Liver (tissue), 8 donors: ENCODE measurements at regions not wholly inside any gene's neighbourhood (a gene's known extent, or its start where the extent isn't known, plus 50 kb on each side); places are given as distances from the start of the nearest gene placed in this dataset.

Source experiments
- DNase-seq: peaks from one replicate; pipeline ENCODE4 v3.0.0-alpha.2; 2017; ENCODE audit warnings: low spot score
- H3K27ac ChIP-seq, 2 donors: one replicate each; pipeline ENCODE4 v1.7.0; 2013; ENCODE audit warnings: inconsistent platforms in 2 of 2, low read length in 2 of 2, control low read depth in 1 of 2, low read depth in 1 of 2, mild to moderate bottlenecking in 1 of 2
- H3K27me3 ChIP-seq, 4 donors: one replicate each; pipeline versions ENCODE4 v1.6.1 to v1.7.0; 2013; ENCODE audit warnings: low read length in 3 of 4, inconsistent platforms in 1 of 4, mild to moderate bottlenecking in 1 of 4, moderate library complexity in 1 of 4; ENCODE audit not compliant: control insufficient read depth in 4 of 4, insufficient read depth in 4 of 4
- H3K36me3 ChIP-seq, 4 donors: one replicate each; pipeline versions ENCODE4 v1.6.1 to v1.7.0; 2013; ENCODE audit warnings: low read length in 3 of 4, mild to moderate bottlenecking in 3 of 4, low read depth in 1 of 4, moderate library complexity in 1 of 4; ENCODE audit not compliant: control insufficient read depth in 4 of 4, insufficient read depth in 3 of 4
- H3K4me1 ChIP-seq, 4 donors: one replicate each; pipeline versions ENCODE4 v1.6.1 to v1.7.0; 2013; ENCODE audit warnings: low read length in 3 of 4, mild to moderate bottlenecking in 3 of 4, moderate library complexity in 1 of 4; ENCODE audit not compliant: control insufficient read depth in 4 of 4, insufficient read depth in 4 of 4
- H3K4me3 ChIP-seq, 3 donors: one replicate each; pipeline versions ENCODE4 v1.6.1 to v1.7.0; 2013; ENCODE audit warnings: low read length in 3 of 3, control low read depth in 1 of 3, low read depth in 1 of 3, mild to moderate bottlenecking in 1 of 3
- H3K9ac ChIP-seq, 2 donors: one replicate each; pipeline ENCODE4 v1.7.0; 2013; ENCODE audit warnings: low read length in 2 of 2, mild to moderate bottlenecking in 2 of 2, moderate library complexity in 2 of 2, control low read depth in 1 of 2, low read depth in 1 of 2
- H3K9me3 ChIP-seq, 4 donors: one replicate each; pipeline versions ENCODE4 v1.6.1 to v1.7.0; 2013; ENCODE audit warnings: low read length in 3 of 4; ENCODE audit not compliant: control insufficient read depth in 4 of 4
- ATF3 ChIP-seq: IDR thresholded peaks from 2 replicates; pipeline ENCODE4 v1.6.1; 2016; ENCODE audit warnings: antibody characterized with exemption
- CTCF ChIP-seq: fragments of 150-350 bp; IDR thresholded peaks from 2 replicates; pipeline ENCODE4 v1.5.1; 2017; ENCODE audit warnings: improper control_type of control experiment, low read depth, low read length; ENCODE audit not compliant: missing input control
- EGR1 ChIP-seq, 2 donors: IDR thresholded peaks; 2 replicates each; pipeline ENCODE4 v1.6.1; 2016 to 2018; ENCODE audit warnings: antibody characterized with exemption in 2 of 2, low read depth in 2 of 2
- FOXA1 ChIP-seq: IDR thresholded peaks from 2 replicates; pipeline ENCODE4 v1.6.1; 2016; ENCODE audit warnings: antibody characterized with exemption
- FOXA2 ChIP-seq: IDR thresholded peaks from 2 replicates; pipeline ENCODE4 v1.6.1; 2016; ENCODE audit warnings: antibody characterized with exemption
- GABPA ChIP-seq, 2 donors: IDR thresholded peaks in 1 of 2; conservative IDR thresholded peaks in 1 of 2; 2 replicates each; pipeline ENCODE4 v1.6.1; 2016; ENCODE audit warnings: antibody characterized with exemption in 2 of 2, mild to moderate bottlenecking in 1 of 2, moderate library complexity in 1 of 2
- HNF4A ChIP-seq, 2 donors: conservative IDR thresholded peaks; 2 replicates each; pipeline ENCODE4 v1.6.1; 2016; ENCODE audit warnings: antibody characterized with exemption in 2 of 2, mild to moderate bottlenecking in 2 of 2
- HNF4G ChIP-seq: IDR thresholded peaks from 2 replicates; pipeline ENCODE4 v1.6.1; 2016; ENCODE audit warnings: antibody characterized with exemption
- JUND ChIP-seq, 2 donors: IDR thresholded peaks; 2 replicates each; pipeline ENCODE4 v1.6.1; 2016; ENCODE audit warnings: antibody characterized with exemption in 2 of 2
- MAX ChIP-seq: IDR thresholded peaks from 2 replicates; pipeline ENCODE4 v1.6.1; 2016; ENCODE audit warnings: antibody characterized with exemption
- NR2F2 ChIP-seq: IDR thresholded peaks from 2 replicates; pipeline ENCODE4 v1.6.1; 2016; ENCODE audit warnings: antibody characterized with exemption
- RAD21 ChIP-seq, 2 donors: IDR thresholded peaks; 2 replicates each; pipeline ENCODE4 v1.6.1; 2016; ENCODE audit warnings: antibody characterized with exemption in 2 of 2, mild to moderate bottlenecking in 2 of 2
- RXRA ChIP-seq, 2 donors: IDR thresholded peaks; 2 replicates each; pipeline ENCODE4 v1.6.1; 2017 to 2018; ENCODE audit warnings: antibody characterized with exemption in 2 of 2, mild to moderate bottlenecking in 1 of 2
- SP1 ChIP-seq: IDR thresholded peaks from 2 replicates; pipeline ENCODE4 v1.6.1; 2018; ENCODE audit warnings: antibody characterized with exemption, mild to moderate bottlenecking
- TAF1 ChIP-seq: conservative IDR thresholded peaks from 2 replicates; pipeline ENCODE4 v1.6.1; 2016; ENCODE audit warnings: antibody characterized with exemption, mild to moderate bottlenecking
- YY1 ChIP-seq: IDR thresholded peaks from 2 replicates; pipeline ENCODE4 v1.6.1; 2016; ENCODE audit warnings: antibody characterized with exemption, mild to moderate bottlenecking
- ZBTB33 ChIP-seq: IDR thresholded peaks from 2 replicates; pipeline ENCODE4 v1.6.1; 2016; ENCODE audit warnings: antibody characterized with exemption
- WGBS: extraction: QIAGEN DNeasy Blood & Tissue Kit; methylation state at CpG from one replicate; pipeline ENCODE4 v1.1.7; 2013; 5-methylcytosine and 5-hydroxymethylcytosine counted together
- TF ChIP-seq, protein P1 (sequence below): IDR thresholded peaks from 2 replicates; pipeline ENCODE4 v1.6.1; 2016; ENCODE audit warnings: antibody characterized with exemption, mild to moderate bottlenecking
- donor health status: healthy.
- donor health status: healthy.
- donor health status: healthy.
- donor health status: healthy.
- donor health status: healthy.

- TF ChIP-seq MAX = peak; percentile 86
- TF ChIP-seq YY1 = peak; percentile 46
- TF ChIP-seq TAF1 = no peak
- TF ChIP-seq HNF4G = peak; percentile 21
- TF ChIP-seq FOXA1 = peak; percentile 46
Measured at GRCh38 chr16:79970551-79971236, 370.2 kb upstream of the MAF start (continued).

DNA sequence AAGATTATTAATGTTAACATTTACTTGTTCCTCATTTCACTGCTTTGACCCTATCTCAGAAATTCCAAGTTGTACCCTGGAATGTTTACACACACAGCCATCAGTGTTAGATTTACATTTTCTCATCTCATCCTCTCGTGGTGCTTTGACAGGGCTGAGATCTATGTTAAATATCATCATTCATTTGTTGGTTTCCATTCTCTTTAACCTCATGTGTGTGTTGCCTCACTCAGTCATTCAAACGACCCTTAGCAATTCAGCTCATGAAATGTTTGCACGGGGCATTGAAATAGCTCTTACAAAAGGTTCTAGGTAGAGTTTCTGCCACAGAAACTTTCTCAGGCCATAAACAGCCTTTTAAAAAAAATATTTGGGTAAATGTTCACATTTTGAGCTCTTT, 369.6 kb upstream of the MAF start:
- H3K4me3 ChIP-seq = no peak overlapping the region
- no peak overlapping the region for H3K9ac ChIP-seq
- peaks cover 0 to 10% (median 5%) of the 10 kb centered on the region in 4 donors for H3K4me1 ChIP-seq
- DNase-seq = no peak
- H3K9me3 ChIP-seq = no peaks in the 10 kb centered on the region
- no peaks in the 10 kb centered on the region for H3K36me3 ChIP-seq
- TF ChIP-seq JUND (IDR thresholded peaks at IDR 0.05) (no peak), GABPA (IDR thresholded peaks at IDR 0.05 in 1 of 2, conservative IDR thresholded peaks at IDR 0.05 in 1 of 2) (no peak), ZBTB33 (no peak), ATF3 (no peak), YY1 (no peak), NR2F2 (no peak), FOXA2 (no peak)
- H3K27me3 ChIP-seq = no peaks in the 10 kb centered on the region
- WGBS = 55% methylated on average over 3 of the region's 3 CpGs
- peak overlapping the region; percentile 15 to 25 for H3K27ac ChIP-seq

- peaks cover 0 to 10% (median 5%) of the 10 kb centered on the region in 4 donors for H3K4me1 ChIP-seq
- 96% methylated on average over 5 of the region's 5 CpGs for WGBS
Measured at GRCh38 chr16:79969458-79969857, 368.9 kb upstream of the MAF start.

More at GRCh38 chr16:79969458-79969857, 368.9 kb upstream of the MAF start:
- H3K27me3 ChIP-seq = no peaks in the 10 kb centered on the region
- no peaks in the 10 kb centered on the region for H3K9me3 ChIP-seq
- no peak overlapping the region for H3K9ac ChIP-seq
- no peak for TF ChIP-seq HNF4A (conservative IDR thresholded peaks at IDR 0.05)
- no peak for TF ChIP-seq NR2F2
- TF ChIP-seq YY1 = no peak
- TF ChIP-seq EGR1 (IDR thresholded peaks at IDR 0.05; ENCODE audit: low read depth in 2 of 2) = no peak
- no peak for TF ChIP-seq CTCF
- no peak for TF ChIP-seq ZBTB33
- no peak for TF ChIP-seq JUND (IDR thresholded peaks at IDR 0.05)
- TF ChIP-seq FOXA1 = no peak
- TF ChIP-seq GABPA (IDR thresholded peaks at IDR 0.05 in 1 of 2, conservative IDR thresholded peaks at IDR 0.05 in 1 of 2) = no peak
- TF ChIP-seq RXRA (IDR thresholded peaks at IDR 0.05) = no peak
- TF ChIP-seq RAD21 (IDR thresholded peaks at IDR 0.05) = no peak
- TF ChIP-seq ATF3 = no peak
- TF ChIP-seq TAF1 = no peak
- TF ChIP-seq, protein P1, sequence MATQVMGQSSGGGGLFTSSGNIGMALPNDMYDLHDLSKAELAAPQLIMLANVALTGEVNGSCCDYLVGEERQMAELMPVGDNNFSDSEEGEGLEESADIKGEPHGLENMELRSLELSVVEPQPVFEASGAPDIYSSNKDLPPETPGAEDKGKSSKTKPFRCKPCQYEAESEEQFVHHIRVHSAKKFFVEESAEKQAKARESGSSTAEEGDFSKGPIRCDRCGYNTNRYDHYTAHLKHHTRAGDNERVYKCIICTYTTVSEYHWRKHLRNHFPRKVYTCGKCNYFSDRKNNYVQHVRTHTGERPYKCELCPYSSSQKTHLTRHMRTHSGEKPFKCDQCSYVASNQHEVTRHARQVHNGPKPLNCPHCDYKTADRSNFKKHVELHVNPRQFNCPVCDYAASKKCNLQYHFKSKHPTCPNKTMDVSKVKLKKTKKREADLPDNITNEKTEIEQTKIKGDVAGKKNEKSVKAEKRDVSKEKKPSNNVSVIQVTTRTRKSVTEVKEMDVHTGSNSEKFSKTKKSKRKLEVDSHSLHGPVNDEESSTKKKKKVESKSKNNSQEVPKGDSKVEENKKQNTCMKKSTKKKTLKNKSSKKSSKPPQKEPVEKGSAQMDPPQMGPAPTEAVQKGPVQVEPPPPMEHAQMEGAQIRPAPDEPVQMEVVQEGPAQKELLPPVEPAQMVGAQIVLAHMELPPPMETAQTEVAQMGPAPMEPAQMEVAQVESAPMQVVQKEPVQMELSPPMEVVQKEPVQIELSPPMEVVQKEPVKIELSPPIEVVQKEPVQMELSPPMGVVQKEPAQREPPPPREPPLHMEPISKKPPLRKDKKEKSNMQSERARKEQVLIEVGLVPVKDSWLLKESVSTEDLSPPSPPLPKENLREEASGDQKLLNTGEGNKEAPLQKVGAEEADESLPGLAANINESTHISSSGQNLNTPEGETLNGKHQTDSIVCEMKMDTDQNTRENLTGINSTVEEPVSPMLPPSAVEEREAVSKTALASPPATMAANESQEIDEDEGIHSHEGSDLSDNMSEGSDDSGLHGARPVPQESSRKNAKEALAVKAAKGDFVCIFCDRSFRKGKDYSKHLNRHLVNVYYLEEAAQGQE = no peak
- TF ChIP-seq HNF4G = no peak
- TF ChIP-seq FOXA2 = no peak
- no peak for TF ChIP-seq MAX
- TF ChIP-seq SP1 = no peak
- DNase-seq = no peak
- no peak overlapping the region for H3K27ac ChIP-seq
- H3K4me3 ChIP-seq = no peak overlapping the region
- no peaks in the 10 kb centered on the region for H3K36me3 ChIP-seq
